DMS79 (cell line): ENCODE measurements at regions not wholly inside any gene's neighbourhood (a gene's known extent, or its start where the extent isn't known, plus 50 kb on each side); places are given as distances from the start of the nearest gene placed in this dataset.

Experiments used
- DNase-seq: peaks from one replicate; lab custom pipeline; 2025; lab: John Stamatoyannopoulos, UW

DNA sequence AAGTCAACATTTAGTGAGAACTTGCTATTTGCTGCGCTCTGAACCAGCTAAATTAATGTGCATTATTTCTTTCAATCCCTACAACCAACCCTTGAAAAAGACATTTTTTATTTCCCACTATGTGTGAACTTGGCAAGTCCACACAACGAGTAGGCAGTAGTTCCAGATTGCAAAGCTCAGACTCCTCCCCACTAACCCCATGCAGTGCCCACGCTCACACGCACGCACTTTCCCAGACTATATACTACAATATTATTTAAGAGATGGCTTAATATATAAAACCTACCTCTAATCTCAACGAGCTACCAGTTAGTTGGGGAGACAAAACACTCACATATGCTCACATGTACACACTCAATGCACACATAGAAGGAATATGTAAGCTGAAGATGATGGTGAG, 671.2 kb downstream of the LMO4 start:
- no peak for DNase-seq

DNA sequence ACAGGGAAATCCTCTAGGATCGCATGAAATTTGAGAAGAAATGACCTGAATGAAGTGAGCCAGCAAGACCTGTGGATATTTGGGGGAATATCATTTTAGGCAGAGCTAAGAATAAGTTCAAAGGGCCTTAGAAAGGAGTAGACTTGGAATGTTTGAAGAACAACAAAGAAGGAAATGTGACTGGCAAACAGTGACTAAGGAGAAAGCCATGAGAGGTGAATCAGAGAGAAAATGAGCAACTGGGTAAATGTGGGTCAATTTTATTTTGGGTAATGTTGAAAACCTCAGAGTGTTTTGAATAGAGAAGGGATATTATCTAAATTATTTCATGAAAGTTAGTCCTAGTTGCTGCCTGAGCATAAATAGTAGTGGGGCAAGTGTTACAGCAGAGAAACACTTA, 672.8 kb downstream of the LMO4 start:
- DNase-seq: no peak

DNA sequence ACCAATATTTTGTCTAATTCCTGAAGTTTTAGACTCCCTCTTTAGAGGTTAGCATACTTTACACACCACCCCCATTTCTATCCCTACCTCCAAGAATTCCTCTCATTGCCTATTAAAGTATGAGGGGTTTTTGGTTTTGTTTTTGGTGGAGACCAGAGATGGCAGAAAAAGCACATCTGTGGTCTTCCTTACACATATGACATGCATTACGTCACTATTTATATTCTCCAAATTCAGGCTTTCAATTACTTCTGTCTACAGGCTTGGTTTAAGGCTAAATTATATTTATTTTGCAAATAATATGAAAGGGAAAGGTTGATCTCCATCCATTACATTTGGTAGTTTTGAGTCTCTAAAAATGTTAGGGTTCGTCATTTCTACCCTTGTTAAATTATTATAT, 674.6 kb downstream of the LMO4 start:
- DNase-seq: no peak

GRCh38 chr1:88009916-88010315, 674.2 kb upstream of the PKN2 start:
- no peak for DNase-seq

- no peak for DNase-seq
Observed at GRCh38 chr1:88013485-88013884, 670.6 kb upstream of the PKN2 start.

DNA sequence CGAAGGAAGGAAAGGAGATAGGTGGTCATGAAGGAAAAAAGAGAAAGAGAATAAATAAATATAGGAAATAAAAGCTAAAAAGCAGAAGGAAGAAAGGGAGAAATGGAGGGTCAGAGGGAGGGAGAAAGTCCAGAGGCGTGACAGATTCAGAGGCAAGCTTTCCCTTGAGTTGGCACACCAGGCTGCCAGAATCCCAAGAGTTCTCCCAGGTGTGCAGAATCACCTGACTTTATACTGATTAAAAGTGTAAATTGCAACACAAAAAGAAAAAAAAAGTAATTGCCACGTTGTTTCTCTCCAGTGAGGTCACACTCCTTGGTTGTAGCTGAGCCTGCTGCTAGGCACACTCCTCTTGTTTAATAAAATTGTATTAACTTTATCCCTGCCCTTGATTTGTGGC, 669.9 kb upstream of the PKN2 start:
- no peak for DNase-seq

DNA sequence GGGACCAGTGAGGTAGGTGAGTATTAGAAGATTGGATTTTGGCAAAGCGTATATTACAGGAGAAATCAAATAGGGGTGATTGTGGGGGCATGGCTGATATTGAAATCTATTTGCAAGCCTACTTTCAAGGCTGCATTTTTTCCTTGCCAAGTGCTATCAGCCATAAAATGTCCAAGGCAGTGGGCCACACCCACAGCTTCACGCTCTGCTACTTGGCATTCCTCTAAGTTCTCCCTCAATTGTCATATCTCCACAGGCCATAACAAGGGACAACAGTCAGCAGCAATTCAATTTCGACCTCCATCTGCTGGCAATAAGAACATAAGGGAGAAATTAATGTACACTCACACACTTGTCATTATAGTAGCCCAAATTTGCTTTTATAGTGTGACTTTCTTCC, 667.1 kb upstream of the PKN2 start:
- peak; percentile 4 for DNase-seq

DNA sequence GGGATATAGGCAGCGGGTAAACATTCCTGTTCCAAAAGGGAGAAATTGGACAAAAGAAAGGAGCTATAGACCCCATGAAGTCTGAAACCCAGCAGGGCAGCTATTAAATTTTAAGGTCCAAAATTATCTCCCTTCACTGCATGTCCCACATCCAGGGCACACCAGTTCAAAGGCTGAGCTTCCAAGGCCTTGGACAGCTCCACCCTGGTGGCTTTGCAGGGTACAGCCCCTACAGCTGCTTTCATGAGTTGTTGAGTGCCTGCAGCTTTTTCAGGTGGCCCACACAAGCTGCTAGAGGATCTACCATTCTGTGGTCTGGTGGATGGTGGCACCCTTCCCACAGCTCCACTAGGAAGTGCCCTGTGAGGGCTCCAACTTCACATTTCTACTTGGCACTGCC, 662.5 kb upstream of the PKN2 start:
- DNase-seq: no peak

DNA sequence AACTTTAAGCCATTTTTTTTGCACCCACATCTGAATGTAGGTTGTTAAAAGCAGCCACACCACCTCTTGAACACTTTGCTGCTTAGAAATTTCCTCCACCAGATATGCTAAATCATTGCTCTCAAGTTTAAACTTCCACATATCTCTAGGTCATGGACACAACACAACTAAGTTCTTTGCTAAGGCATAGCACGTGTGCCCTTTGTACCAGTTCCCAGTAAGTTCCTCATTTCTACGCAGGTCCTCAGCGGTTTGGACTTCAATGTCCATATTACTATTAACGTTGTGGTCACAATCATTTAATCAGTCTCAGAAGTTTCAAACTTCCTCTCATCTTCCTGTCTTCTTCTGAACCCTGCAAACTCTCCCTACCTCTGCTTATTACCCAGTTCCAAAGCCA, 661.6 kb upstream of the PKN2 start:
- no peak for DNase-seq

DNA sequence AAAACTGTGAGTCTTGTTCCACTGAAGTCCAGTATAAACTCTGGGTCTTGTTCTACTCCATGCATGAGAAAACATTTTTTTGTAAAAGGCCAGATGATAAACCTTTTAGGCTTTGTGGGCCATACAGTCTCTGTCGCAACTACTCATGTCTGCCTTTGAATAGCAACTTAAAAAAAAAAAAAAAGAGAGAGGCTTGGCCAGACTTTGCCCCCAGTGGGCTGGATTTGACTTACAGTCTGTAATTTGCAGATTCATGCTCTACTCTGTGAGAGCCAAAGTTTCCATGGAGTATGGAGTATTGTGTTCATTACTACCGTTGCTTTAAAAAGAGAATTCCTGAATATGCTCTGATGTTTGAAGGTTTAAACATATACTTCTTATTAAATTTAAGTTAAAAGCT, 654.9 kb upstream of the PKN2 start:
- DNase-seq: no peak

GRCh38 chr1:88029899-88030298, 654.2 kb upstream of the PKN2 start:
- no peak for DNase-seq

DNA sequence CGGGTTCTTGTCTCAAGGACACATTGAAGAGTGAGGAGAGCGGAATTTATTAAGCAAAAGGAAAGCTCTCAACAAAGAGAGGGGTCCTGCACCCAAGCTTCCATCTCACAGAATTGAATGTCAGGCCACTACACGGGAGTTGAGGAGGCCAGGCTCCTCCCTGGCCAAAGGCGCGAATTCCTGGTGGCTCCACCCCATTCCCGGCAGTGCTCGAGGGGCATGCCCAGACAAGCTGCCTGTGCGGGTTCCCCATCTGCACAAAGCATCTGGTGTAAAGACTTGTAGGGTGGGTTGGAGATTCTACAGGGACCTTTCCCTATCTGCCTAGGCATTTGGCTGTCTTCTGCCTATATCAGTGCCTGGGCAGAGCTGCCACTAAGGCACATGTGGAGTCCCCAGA, 648.5 kb upstream of the PKN2 start:
- no peak for DNase-seq

- no peak for DNase-seq
Observed at GRCh38 chr1:88036345-88037014, 647.6 kb upstream of the PKN2 start.

GRCh38 chr1:88039240-88039639, 644.8 kb upstream of the PKN2 start:
- no peak for DNase-seq

DNA sequence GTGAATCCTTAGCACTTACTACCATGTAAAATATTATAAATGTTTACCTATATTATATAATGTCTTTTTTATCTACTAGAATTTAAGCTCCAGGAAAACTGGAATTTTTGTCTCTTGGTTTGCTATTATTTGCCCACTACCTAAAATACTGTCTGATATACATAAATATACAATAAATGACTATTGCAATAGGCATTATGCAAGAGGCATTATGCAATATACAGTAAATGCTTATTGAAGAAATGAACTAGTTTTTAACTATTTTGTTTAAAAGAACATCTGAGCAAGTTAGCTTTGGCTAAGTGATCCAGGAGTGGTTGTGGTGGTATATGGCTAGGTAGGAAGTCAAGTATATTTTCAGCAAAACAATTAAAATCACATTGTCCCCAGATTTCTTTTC, 640.2 kb upstream of the PKN2 start:
- DNase-seq: no peak

- DNase-seq: no peak
Observed at GRCh38 chr1:88052167-88052566, 631.9 kb upstream of the PKN2 start.

- DNase-seq: no peak
Observed at GRCh38 chr1:88053065-88053464, 631.0 kb upstream of the PKN2 start.

- no peak for DNase-seq
Observed at GRCh38 chr1:88056881-88057280, 627.2 kb upstream of the PKN2 start.

GRCh38 chr1:88058205-88058604, 625.9 kb upstream of the PKN2 start:
- DNase-seq: no peak

GRCh38 chr1:88060112-88060673, 623.9 kb upstream of the PKN2 start:
- DNase-seq: peak; percentile 5

DNA sequence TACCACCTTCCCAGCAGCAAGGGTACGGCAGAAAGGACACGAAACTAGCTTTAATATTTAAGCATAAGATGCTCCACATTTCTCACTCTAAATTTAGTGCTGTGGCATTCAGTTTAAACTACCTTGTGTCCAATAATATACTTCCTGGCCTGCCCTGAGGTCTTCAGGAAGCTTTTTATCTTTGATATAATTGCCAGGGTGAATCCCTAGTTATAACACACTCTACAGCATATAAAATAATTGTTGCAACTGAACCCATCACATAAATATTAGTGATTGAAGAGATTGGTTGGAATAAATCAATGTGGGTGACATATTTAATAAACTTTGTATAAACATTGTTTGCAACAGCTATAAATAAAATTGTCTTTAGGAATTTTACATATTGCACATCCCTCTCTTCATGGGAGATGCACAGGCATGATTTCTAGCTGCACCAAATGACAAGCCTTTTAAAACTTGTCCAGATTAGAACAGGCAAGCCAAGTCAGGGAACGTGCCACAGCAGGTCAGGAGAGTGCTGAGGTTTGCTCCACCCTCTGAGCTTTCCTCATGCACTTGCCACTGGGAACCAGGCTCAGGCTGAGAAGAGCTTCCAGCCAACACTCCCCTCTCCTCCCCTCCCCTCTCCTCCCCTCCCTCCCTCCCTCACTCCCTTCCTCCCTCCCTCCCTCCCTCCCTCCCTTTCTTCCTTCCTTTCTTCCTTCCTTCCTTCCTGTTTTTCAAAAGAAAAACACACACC, 623.2 kb upstream of the PKN2 start:
- DNase-seq: no peak

DNA sequence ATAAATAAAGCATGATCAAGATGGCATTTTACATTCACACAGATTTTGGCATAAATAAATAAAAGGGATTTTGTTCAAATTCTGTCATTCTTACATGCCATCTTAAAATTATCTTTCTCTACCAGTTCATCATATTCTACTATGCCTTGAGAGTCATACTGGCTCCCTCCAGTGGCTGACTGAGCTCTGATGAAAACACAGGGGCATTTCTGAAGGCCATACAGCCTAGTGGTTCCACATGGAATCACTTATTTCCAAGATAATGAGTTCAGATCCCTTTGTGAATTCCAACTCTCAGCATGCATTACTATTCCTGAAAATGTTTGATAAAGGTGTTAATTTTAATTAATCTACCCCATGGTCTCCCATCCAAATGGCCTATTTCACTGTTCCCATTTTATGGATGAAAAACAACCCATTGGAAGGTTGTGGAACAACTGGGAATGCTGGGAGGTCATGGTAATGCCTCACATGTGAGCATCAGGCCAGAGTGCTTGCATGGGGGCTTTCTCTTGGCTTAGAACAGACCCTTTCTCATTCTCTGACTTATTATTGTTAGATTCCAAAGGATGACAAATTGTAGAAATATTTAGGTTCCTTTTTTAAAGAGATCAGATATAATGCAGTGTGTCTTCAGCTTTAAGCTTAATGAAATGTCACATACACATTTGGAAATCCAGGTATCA, 622.4 kb upstream of the PKN2 start:
- DNase-seq: no peak

DNA sequence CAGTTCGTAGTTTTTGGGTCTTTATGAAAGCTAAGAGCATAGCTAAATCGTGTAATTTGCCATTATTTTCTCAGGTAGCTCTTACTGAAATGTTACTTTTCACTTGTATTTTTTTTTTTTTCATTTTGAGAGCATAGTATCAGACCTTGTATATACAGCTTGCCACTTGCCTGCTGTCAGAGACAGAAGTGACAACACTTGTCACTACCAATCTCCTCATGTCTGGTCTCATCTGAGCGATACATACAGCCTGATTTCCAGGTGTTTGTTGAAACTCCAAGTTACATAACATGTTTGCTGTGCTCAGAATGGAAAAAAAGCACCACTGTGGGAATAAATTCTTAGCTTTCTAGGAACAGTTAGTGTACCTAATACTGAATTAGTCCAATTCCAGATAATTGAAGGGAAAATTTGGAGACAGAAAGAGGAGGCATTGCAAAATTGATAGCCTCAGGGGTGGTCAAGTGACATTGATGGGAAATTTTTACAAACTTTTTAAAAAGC, 621.4 kb upstream of the PKN2 start:
- no peak for DNase-seq
